CD4-positive, alpha-beta T cell treated with Interleukin-21 for 1 hour (primary cell): ENCODE measurements at regions not wholly inside any gene's neighbourhood (a gene's known extent, or its start where the extent isn't known, plus 50 kb on each side); places are given as distances from the start of the nearest gene placed in this dataset.
"Not testable (repeated sequence)": the region's sequence is repeated elsewhere in the genome, so short reads cannot be mapped to it uniquely, and the experiment has no call there.

ENCODE experiments used
- DNase-seq: peaks from one replicate; pipeline ENCODE4 v3.0.0-alpha.2; 2020

DNA sequence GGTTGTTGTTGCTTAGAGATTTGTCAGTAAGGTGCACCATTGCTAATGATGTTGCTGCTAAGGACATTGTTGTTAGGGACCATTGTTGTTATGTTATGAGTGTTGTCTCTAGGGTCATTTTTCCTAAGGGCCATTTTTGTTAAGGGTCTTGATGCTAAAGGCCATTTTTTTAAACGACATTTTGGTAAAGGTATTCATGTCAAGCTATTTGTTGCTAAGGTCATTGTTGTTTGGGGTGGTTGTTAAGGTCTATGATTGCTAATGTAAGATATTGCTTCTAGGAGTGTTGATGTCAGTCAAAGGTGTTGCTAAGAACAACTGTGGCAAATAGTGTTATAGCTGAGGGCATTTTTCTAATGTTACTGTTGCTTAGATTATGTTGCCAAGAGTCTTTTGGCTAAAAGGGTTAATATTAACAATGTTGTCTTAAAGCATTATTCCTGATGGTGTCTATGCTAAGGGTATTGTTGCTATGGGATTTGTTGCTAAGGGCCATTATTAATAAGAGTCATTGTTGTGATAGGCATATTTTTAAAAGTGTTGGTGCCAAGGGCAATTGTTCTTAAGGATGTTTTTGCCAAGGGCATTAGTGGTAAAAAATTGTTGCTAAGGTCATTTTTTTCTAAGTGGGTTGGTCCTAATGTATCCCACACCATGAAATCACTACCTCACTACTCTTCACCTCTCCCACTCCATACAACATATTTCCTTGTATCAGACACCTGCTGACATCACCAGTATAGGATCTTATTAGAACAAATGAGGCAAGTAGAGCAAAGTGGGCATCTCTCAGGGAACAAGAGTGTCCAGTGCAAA is 56.2 kb downstream of the SPATA31A6 start:
- not testable (repeated sequence) for DNase-seq

DNA sequence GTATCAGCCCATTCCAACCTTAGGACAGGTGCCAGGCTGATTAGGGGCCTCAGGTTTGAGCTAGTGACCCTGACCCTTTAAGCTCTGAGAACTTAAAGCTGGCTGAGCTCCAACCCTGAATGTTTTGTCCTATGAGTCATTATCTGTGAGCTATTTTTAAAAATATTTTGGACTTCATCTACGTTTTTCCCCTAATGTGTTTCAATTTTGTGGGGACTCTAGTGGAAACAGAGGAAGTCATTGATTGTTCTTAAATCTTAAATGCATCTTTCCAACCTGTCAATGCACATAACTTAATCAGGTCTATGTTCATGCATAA is 56.8 kb downstream of the SPATA31A6 start:
- DNase-seq = not testable (repeated sequence)

- not testable (repeated sequence) for DNase-seq
Measured at GRCh38 chr9:42243211-42243610, 59.8 kb downstream of the SPATA31A6 start.

DNA sequence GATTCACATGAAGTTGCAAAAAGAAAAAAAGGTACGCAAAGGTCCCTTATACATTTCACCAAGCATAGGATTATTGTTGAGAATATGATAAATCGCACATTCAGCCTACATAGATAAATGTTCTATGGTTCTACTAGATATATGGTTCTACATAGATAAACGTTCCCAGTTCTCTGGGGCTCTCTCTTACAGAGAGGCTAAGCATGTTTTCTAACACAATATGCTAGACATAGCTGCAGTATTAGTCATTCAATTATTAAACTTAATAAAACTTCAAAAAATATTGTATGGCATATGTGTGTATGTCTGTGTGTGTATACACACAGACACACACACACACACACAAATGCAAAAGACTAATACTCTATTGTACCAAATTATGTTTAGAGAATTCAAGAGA is 60.4 kb downstream of the SPATA31A6 start:
- not testable (repeated sequence) for DNase-seq

DNA sequence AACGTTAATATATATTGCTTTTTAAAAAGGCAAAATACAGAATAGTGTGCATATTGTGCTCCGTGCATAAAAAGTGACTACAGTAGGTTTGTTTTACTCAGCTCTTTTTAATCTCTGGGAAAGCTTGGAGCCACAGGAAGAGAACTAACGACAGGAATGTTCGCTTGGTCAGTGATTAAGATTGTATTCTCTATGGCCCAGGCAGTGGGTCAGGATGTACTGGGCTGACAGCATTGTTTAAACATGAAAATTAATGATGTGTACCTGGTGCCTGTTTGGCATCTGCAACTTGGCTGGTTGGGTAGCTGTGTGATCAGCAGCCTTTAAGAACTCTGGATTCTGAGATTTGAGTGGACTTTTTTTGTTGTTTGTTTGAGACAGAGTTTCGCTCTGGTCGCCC is 85.3 kb downstream of the SPATA31A6 start:
- DNase-seq = not testable (repeated sequence)

DNA sequence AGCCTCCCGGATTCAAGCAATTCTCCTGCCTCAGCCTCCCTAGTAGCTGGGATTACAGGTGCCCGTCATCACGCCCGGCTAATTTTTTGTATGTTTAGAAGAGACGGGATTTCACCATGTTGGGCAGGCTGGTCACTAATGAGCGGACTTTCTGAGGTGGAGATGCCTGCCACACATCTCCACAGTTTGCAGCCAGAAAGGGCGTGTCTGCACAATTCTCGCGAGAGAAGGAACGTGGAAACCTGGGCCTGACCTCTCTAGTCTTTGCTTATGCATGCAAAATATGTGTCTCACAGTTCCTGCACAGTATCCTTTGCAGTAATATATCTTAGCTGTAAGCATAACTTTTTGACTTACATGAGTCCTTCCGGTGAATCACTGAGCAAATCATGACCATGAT is 85.7 kb downstream of the SPATA31A6 start:
- not testable (repeated sequence) for DNase-seq

- DNase-seq = not testable (repeated sequence)
Measured at GRCh38 chr9:42273191-42273590, 89.7 kb downstream of the SPATA31A6 start.

DNA sequence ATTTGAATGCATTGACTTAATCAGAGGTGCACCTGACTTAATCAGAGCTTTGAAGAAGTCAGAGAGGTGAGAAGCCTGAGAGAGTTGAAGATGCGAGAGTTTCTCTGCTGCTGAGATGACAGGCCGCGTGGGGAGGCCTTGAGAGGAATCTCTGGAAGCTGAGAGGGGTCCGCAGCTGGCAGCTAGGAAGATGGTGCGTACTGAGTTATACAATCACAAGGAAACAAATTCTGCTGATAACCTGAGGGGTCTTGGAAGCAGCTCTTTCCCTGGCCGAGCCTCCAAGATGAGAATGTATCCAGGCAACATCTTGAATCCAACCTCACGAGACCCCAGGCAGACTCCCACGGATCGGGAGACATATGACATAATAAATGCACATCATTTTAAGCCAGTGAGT is 91.7 kb downstream of the SPATA31A6 start:
- no peak for DNase-seq

- DNase-seq = not testable (repeated sequence)
Measured at GRCh38 chr9:42282531-42283178, 99.2 kb downstream of the SPATA31A6 start.

GRCh38 chr9:42283179-42283543 is 99.7 kb downstream of the SPATA31A6 start:
- DNase-seq = not testable (repeated sequence)

DNA sequence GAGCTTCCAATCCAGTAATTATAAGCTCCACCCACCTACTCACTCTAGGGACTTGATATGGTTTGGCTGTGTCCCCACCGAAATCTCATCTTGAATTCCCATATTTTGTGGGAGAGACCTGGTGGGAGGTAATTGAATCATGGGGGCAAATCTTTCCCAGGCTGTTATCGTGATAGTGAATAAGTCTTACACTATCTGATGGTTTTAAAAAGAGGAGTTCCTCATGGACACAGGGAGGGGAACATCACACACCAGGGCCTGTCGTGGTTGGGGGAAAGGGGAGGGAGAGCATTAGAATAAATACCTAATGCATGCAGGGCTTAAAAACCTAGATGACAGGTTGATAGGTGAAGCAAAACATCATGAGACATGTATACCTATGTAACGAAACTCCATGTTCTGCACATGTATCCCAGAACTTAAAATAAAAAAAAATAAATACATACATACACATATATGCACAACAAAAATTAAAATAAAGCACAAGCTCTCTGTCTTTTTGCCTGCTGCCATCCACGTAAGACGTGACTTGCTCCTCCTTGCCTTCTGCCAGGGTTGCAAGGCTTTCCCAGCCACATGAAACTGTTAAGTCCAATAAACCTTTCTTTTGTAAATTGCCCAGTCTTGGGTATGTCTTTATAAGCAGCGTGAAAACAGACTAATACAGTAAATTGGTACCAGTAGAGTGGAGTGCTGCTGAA is 102.8 kb downstream of the SPATA31A6 start:
- DNase-seq = not testable (repeated sequence)

- not testable (repeated sequence) for DNase-seq
Measured at GRCh38 chr9:42288002-42288864, 104.8 kb downstream of the SPATA31A6 start.

DNA sequence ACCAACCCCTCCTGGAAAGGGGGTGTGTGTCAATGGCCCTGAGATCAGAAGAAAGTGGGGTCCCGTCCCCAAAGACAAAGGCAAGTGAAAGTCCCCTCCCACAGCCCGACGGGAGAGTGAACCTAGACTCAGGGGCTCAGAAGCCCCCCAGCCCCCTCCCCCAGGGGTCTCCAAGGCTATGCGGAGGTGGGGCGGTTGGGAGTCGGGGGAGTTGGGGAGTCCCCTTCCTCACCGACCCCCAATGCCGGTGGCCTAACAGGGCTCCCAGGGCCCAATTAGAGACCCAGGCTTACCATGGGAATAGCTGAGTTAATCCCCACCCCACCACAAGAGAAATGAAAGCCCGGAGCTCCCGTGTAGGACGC is 105.4 kb downstream of the SPATA31A6 start:
- DNase-seq = not testable (repeated sequence)

- DNase-seq = not testable (repeated sequence)
Measured at GRCh38 chr9:42300124-42300523, 116.7 kb downstream of the SPATA31A6 start.

GRCh38 chr9:42306625-42307024 is 123.2 kb downstream of the SPATA31A6 start:
- not testable (repeated sequence) for DNase-seq

- not testable (repeated sequence) for DNase-seq
Measured at GRCh38 chr9:42307449-42307848, 124.0 kb downstream of the SPATA31A6 start.

DNA sequence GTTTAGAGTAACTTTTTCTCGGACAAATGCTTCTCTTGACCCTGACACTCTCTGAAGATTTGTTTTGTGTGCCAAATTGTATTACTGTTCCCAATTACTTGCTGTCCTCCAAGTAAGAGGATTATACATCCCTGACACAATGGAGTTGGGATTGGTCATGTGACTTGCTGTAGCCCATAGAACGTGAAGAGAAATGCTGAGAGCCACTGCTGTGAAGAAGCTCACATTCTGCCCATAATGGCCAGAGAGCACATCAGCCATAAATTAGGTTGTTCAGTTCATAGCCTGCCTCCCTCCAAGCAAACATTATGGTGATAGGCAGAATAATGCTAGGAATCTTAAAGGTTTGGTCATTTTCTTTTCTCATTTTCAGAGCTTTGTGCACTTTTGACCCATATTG is 127.5 kb downstream of the SPATA31A6 start:
- DNase-seq = not testable (repeated sequence)

- not testable (repeated sequence) for DNase-seq
Measured at GRCh38 chr9:42316026-42316425, 132.6 kb downstream of the SPATA31A6 start.

GRCh38 chr9:42317677-42318076 is 134.2 kb downstream of the SPATA31A6 start:
- not testable (repeated sequence) for DNase-seq

DNA sequence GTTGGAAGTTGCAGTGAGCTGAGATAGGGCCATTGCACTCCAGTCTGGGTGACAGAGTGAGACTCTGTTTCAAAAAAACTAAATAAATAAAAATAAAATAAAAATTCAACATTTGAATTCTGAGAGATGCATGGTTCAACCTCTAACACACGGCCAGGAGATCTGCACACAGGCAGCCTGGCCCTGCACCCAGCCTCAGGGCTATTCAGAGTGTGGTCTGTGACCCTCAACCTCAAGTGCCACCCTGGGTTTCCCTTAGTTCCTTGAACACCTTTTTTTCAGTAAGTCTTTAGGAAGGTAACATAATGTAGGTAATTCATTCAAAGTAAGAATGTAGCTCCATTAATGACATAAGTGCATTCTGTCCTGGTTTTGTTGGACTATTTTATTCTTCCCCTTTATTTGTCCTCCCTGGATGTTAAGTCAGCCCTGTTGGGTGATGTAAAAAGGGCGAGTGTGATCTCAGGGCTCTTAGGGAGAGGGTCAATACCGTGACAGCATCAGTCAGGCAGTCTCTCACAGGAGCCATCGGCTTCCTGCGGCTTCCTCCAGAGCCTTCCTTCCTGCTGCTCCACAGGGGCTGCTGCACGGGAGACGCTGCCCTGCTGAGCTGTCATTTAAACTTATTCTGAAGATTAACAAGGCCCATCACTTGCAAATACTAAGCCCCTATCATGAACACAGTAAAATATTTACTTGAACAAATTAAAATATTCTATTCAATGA is 139.8 kb downstream of the SPATA31A6 start:
- DNase-seq = not testable (repeated sequence)

DNA sequence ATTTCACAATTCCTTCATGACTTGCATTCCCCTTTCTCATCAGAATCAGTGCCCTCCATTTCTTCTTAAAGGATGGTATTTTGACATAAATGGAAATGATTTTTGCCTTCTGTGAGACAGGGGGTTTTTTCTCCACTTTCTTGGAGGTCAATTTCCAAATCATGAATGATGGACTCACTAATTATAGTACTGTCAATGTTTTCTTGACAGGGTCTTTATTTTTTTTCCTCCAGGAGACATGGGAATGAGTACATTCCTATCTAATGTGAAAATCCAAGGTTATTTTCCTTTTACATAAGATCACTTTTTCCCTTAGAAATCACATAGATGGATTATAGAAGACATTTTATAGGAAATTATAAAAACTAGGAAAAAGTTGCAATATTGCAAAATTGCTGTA is 141.7 kb downstream of the SPATA31A6 start:
- DNase-seq = not testable (repeated sequence)

- not testable (repeated sequence) for DNase-seq
Measured at GRCh38 chr9:42325561-42325960, 142.1 kb downstream of the SPATA31A6 start.
